HEK293 (cell line): ENCODE measurements at regions not wholly inside any gene's neighbourhood (a gene's known extent, or its start where the extent isn't known, plus 50 kb on each side); places are given as distances from the start of the nearest gene placed in this dataset.

Experiments
- CTCF ChIA-PET: fragments of 350-600 bp; formaldehyde crosslinking; extraction: SDS; loops from one replicate; lab custom pipeline; 2021; ENCODE audit warnings: antibody characterized with exemption; lab: Yijun Ruan, JAX
- POLR2A ChIA-PET: fragments of 300-600 bp; formaldehyde crosslinking; extraction: SDS; loops from one replicate; lab custom pipeline; 2020; ENCODE audit warnings: antibody characterized with exemption, inconsistent platforms; lab: Yijun Ruan, JAX
- H3K27ac ChIP-seq: fragments of 200-500 bp; sonication (Bioruptor generic); 2 replicates; pipeline ENCODE4 v1.5.1; 2014; ENCODE audit warnings: low read depth, low read length, control low read depth, inconsistent platforms; ENCODE audit errors: extremely low read depth
- H3K36me3 ChIP-seq, 2 experiments: fragments of 200-500 bp in 1 of 2; sonication (Bioruptor generic) in 1 of 2; 1 replicate in 1 of 2; 2 replicates in 1 of 2; pipeline ENCODE4 v1.5.1; 2014 to 2017; ENCODE audit warnings: inconsistent platforms in 2 of 2, low read length in 2 of 2; ENCODE audit not compliant: control insufficient read depth in 2 of 2, insufficient read depth in 1 of 2
- H3K4me1 ChIP-seq: fragments of 200-500 bp; sonication (Bioruptor generic); 2 replicates; pipeline ENCODE4 v1.5.1; 2014; ENCODE audit warnings: mild to moderate bottlenecking, low read length, inconsistent platforms; ENCODE audit not compliant: control insufficient read depth, insufficient read depth
- H3K4me3 ChIP-seq: 2 replicates; pipeline ENCODE4 v1.5.1; 2011; ENCODE audit warnings: low read depth, mild to moderate bottlenecking, control low read depth, low read length, moderate library complexity
- H3K9me3 ChIP-seq: fragments of 200-500 bp; sonication (Bioruptor generic); 2 replicates; pipeline ENCODE4 v1.5.1; 2014; ENCODE audit warnings: low read depth, low read length, inconsistent platforms; ENCODE audit not compliant: control insufficient read depth, insufficient read depth
- REST ChIP-seq: fragments of 450-650 bp; formaldehyde crosslinking; IDR thresholded peaks from 2 replicates; pipeline ENCODE4 v1.5.1; 2016; ENCODE audit warnings: missing biosample characterization, missing genetic modification characterization
- SP7 ChIP-seq: fragments of 450-650 bp; formaldehyde crosslinking; IDR thresholded peaks from 2 replicates; pipeline ENCODE4 v1.5.1; 2016; ENCODE audit warnings: missing biosample characterization, missing genetic modification characterization
- ZBTB26 ChIP-seq: fragments of 450-650 bp; formaldehyde crosslinking; optimal IDR thresholded peaks from 2 replicates; pipeline ENCODE3; 2016; ENCODE audit warnings: missing biosample characterization, mild to moderate bottlenecking, missing genetic modification characterization
- ZBTB44 ChIP-seq: fragments of 450-650 bp; IDR thresholded peaks from 2 replicates; pipeline ENCODE4 v1.5.1; 2018; ENCODE audit warnings: missing biosample characterization, mild to moderate bottlenecking, missing genetic modification characterization
- ZNF148 ChIP-seq: fragments of 450-650 bp; formaldehyde crosslinking; IDR thresholded peaks from 2 replicates; pipeline ENCODE4 v1.5.0; 2017; ENCODE audit warnings: missing biosample characterization, missing genetic modification characterization, borderline replicate concordance
- ZNF155 ChIP-seq: fragments of 450-650 bp; formaldehyde crosslinking; IDR thresholded peaks from 2 replicates; pipeline ENCODE4 v1.5.1; 2016; ENCODE audit warnings: missing biosample characterization, missing genetic modification characterization
- ZNF18 ChIP-seq: fragments of 450-650 bp; formaldehyde crosslinking; IDR thresholded peaks from 2 replicates; pipeline ENCODE4 v1.5.1; 2016; ENCODE audit warnings: missing biosample characterization, missing genetic modification characterization
- ZNF514 ChIP-seq: fragments of 450-650 bp; formaldehyde crosslinking; IDR thresholded peaks from 2 replicates; pipeline ENCODE4 v1.5.1; 2016; ENCODE audit warnings: missing biosample characterization, missing genetic modification characterization
- ZNF621 ChIP-seq: fragments of 450-650 bp; formaldehyde crosslinking; IDR thresholded peaks from 2 replicates; pipeline ENCODE4 v1.5.1; 2017; ENCODE audit warnings: missing biosample characterization, missing genetic modification characterization
- ZNF639 ChIP-seq: fragments of 450-650 bp; formaldehyde crosslinking; IDR thresholded peaks from 2 replicates; pipeline ENCODE4 v1.5.1; 2016; ENCODE audit warnings: missing biosample characterization, missing genetic modification characterization
- ZNF670 ChIP-seq: fragments of 450-650 bp; formaldehyde crosslinking; IDR thresholded peaks from 2 replicates; pipeline ENCODE4 v1.5.1; 2016; ENCODE audit warnings: missing biosample characterization, missing genetic modification characterization, low read depth
- ZNF785 ChIP-seq: fragments of 450-650 bp; formaldehyde crosslinking; IDR thresholded peaks from 2 replicates; pipeline ENCODE4 v1.5.1; 2016; ENCODE audit warnings: missing biosample characterization, missing genetic modification characterization
- TF ChIP-seq, protein P1 (sequence below): sonication (generic); formaldehyde crosslinking; IDR thresholded peaks from 2 replicates; pipeline ENCODE4 v1.8.1; 2022; ENCODE audit warnings: mild to moderate bottlenecking, moderate library complexity, missing genetic modification reagents
- TF ChIP-seq, protein P2 (sequence below): fragments of 450-650 bp; formaldehyde crosslinking; IDR thresholded peaks from 2 replicates; pipeline ENCODE4 v1.5.1; 2016; ENCODE audit warnings: missing biosample characterization, missing genetic modification characterization, low read depth
- TF ChIP-seq, protein P3 (sequence below): fragments of 450-650 bp; formaldehyde crosslinking; IDR thresholded peaks from 2 replicates; pipeline ENCODE4 v1.5.1; 2017; ENCODE audit warnings: missing biosample characterization, missing genetic modification characterization

DNA sequence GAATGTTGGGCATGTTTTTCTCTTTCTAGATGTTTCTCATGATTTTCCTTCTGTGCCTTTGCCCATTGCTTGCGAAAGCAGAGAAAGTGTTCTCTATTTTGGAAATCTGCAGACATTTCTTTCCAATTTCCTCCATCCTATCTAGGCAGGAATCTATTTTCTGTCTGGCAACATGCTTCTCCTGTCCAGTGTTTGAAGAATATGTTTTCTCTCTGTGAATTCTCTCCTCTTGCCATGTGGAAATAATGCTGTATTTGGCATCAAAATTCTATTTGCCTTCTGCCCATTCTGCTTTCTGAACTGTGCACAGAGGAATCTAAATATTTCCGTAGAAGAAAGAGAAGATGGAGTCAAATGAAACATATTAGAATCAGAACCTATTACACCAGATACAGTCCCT is 833.3 kb downstream of the CDH9 start:
- TF ChIP-seq, protein P1, sequence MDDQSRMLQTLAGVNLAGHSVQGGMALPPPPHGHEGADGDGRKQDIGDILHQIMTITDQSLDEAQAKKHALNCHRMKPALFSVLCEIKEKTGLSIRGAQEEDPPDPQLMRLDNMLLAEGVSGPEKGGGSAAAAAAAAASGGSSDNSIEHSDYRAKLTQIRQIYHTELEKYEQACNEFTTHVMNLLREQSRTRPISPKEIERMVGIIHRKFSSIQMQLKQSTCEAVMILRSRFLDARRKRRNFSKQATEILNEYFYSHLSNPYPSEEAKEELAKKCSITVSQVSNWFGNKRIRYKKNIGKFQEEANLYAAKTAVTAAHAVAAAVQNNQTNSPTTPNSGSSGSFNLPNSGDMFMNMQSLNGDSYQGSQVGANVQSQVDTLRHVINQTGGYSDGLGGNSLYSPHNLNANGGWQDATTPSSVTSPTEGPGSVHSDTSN (CRISPR knock-in tag) = no peak
- TF ChIP-seq ZBTB44 (no peak), ZNF621 (no peak), ZNF148 (tag by site-specific recombination) (no peak), ZNF670 (no peak)
- TF ChIP-seq, protein P2, sequence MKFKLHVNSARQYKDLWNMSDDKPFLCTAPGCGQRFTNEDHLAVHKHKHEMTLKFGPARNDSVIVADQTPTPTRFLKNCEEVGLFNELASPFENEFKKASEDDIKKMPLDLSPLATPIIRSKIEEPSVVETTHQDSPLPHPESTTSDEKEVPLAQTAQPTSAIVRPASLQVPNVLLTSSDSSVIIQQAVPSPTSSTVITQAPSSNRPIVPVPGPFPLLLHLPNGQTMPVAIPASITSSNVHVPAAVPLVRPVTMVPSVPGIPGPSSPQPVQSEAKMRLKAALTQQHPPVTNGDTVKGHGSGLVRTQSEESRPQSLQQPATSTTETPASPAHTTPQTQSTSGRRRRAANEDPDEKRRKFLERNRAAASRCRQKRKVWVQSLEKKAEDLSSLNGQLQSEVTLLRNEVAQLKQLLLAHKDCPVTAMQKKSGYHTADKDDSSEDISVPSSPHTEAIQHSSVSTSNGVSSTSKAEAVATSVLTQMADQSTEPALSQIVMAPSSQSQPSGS (tag by site-specific recombination) = no peak
- Histone ChIP-seq H3K36me3 (no peaks in the 10 kb centered on the region), H3K27ac (no peak overlapping the region), H3K9me3 (no peaks in the 10 kb centered on the region), H3K4me1 (no peaks in the 10 kb centered on the region), H3K4me3 (no peak overlapping the region)
- POLR2A ChIA-PET = no interaction called here
- CTCF ChIA-PET = no interaction called here

DNA sequence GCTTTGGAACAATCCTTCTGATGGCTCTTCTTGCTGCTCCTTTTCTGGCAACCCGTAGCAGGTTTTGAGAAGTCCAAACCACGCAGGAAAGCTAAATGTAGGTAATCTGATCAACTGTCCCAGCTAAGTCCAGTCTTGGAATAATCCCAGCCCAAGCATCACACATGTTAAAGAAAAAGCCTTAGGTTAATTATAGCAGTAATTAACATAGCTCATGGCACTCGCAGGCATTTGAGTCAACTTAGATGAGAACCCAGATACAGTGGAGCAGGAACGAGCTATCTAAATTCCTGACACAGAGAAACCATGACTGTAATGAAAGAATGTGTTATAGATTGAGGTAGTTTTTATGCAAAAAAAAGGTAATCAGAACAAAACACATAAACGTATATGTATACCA is 844.8 kb downstream of the CDH9 start:
- Histone ChIP-seq H3K27ac (no peak overlapping the region), H3K4me3 (no peak overlapping the region), H3K36me3 (no peaks in the 10 kb centered on the region), H3K4me1 (no peaks in the 10 kb centered on the region), H3K9me3 (no peaks in the 10 kb centered on the region)
- POLR2A ChIA-PET = no interaction called here
- CTCF ChIA-PET = interaction anchor here (0.5 kb wide), 1 partner anchor 10 kb away, joined by 3 read pairs; no protein-coding TSS in a partner anchor
- no peak for TF ChIP-seq ZNF639 (tag by site-specific recombination)
- TF ChIP-seq ZNF155 = no peak
- no peak for TF ChIP-seq ZNF18
- TF ChIP-seq, protein P3, sequence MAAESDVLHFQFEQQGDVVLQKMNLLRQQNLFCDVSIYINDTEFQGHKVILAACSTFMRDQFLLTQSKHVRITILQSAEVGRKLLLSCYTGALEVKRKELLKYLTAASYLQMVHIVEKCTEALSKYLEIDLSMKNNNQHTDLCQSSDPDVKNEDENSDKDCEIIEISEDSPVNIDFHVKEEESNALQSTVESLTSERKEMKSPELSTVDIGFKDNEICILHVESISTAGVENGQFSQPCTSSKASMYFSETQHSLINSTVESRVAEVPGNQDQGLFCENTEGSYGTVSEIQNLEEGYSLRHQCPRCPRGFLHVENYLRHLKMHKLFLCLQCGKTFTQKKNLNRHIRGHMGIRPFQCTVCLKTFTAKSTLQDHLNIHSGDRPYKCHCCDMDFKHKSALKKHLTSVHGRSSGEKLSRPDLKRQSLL (tag by site-specific recombination) = no peak
- no peak for TF ChIP-seq ZBTB44
- no peak for TF ChIP-seq REST
- TF ChIP-seq ZNF785 = no peak
- no peak for TF ChIP-seq SP7 (tag by site-specific recombination)
- no peak for TF ChIP-seq ZBTB26 (tag by site-specific recombination)
- TF ChIP-seq ZNF514 = no peak
